BLaER1 (cell line): ENCODE measurements at regions not wholly inside any gene's neighbourhood (a gene's known extent, or its start where the extent isn't known, plus 50 kb on each side); places are given as distances from the start of the nearest gene placed in this dataset.

ENCODE experiments used
- H3K27ac ChIP-seq: shearing (Covaris generic); formaldehyde crosslinking; 2 replicates; pipeline ENCODE4 v1.8.1; 2022
- H3K27me3 ChIP-seq: shearing (Covaris generic); formaldehyde crosslinking; 2 replicates; pipeline ENCODE4 v1.8.1; 2022
- H3K36me3 ChIP-seq: shearing (Covaris generic); formaldehyde crosslinking; 2 replicates; pipeline ENCODE4 v1.8.1; 2022
- H3K4me1 ChIP-seq: shearing (Covaris generic); formaldehyde crosslinking; 2 replicates; pipeline ENCODE4 v1.8.1; 2022
- H3K4me2 ChIP-seq: shearing (Covaris generic); formaldehyde crosslinking; 2 replicates; pipeline ENCODE4 v1.8.1; 2022
- H3K4me3 ChIP-seq: shearing (Covaris generic); formaldehyde crosslinking; 2 replicates; pipeline ENCODE4 v1.8.1; 2022
- H3K9ac ChIP-seq: shearing (Covaris generic); formaldehyde crosslinking; 2 replicates; pipeline ENCODE4 v1.8.1; 2022
- H3K9me3 ChIP-seq: shearing (Covaris generic); formaldehyde crosslinking; 2 replicates; pipeline ENCODE4 v1.8.1; 2022
- H4K20me1 ChIP-seq: shearing (Covaris generic); formaldehyde crosslinking; 2 replicates; pipeline ENCODE4 v1.8.1; 2022
- Cebpa-rat ChIP-seq: shearing (Covaris generic); IDR thresholded peaks from 2 replicates; pipeline ENCODE4 v1.8.1; 2022

DNA sequence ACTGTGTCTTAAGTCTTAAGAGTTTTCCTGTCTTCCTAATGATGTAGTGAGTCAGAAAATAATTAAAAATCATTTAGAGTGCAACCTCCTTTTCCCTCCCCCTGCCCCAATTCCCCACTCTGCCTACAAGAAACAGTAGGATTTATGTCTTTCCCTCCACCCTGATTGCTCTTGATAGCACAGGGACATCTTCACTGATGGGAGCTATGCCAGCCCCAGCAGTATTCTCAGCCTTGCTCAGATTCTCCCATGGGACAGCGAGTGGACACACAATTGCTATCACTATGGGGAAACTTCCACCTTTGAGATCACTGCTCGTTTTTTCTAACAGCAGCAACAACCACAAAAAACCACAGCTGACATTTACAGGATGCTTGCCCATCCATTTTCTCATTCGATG, 216.6 kb upstream of the PLXNA2 start:
- TF ChIP-seq Cebpa-rat, result no peak
- Histone ChIP-seq H3K9ac (no peak overlapping the region), H3K27ac (no peak overlapping the region), H3K27me3 (no peaks in the 10 kb centered on the region), H3K4me1 (no peaks in the 10 kb centered on the region), H4K20me1 (no peaks in the 10 kb centered on the region), H3K36me3 (no peaks in the 10 kb centered on the region), H3K9me3 (no peaks in the 10 kb centered on the region), H3K4me3 (no peak overlapping the region), H3K4me2 (no peak overlapping the region)

DNA sequence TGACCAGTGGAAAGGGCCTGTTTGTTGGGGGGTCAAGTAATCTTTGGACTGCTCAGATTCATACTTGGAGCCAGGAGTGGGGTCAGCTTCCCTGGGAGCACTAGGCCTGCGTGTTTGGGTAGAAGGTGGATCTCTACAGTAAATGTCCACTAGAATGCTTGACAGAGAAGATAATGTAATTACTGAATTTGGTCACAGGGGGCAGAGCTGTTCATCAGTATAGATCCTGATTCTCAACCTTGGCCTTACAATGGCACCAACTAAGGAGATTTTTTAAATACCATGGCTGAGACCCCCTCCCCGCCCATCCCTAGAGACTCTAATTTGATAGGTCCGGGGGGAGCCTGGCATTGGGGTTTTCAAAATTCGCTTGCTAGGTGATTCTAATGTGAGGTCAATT, 217.5 kb upstream of the PLXNA2 start:
- no peak overlapping the region for H3K4me3 ChIP-seq
- no peaks in the 10 kb centered on the region for H3K9me3 ChIP-seq
- no peaks in the 10 kb centered on the region for H4K20me1 ChIP-seq
- H3K4me2 ChIP-seq, result no peak overlapping the region
- H3K36me3 ChIP-seq, result no peaks in the 10 kb centered on the region
- H3K9ac ChIP-seq, result no peak overlapping the region
- no peak for TF ChIP-seq Cebpa-rat
- H3K27ac ChIP-seq, result no peak overlapping the region
- H3K4me1 ChIP-seq, result no peaks in the 10 kb centered on the region
- H3K27me3 ChIP-seq, result no peaks in the 10 kb centered on the region

DNA sequence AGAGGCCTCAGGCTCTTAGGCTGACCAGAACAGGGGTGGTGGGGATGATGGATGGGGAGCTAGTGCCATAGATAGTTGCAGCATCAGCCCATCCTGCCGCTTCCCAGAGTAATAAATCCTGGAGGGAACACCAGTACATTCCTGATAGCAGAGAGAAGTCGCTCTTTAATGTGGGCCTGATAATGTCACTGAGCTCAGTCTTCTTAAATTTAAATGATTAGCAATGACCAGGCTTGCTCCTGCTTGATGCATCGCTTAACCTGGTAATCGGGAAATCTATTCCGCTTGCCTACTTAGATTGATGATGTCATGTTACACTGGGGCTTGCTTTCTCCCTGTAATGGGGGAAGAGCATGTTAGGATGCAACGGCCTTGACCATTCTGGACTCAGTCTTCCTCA, 218.6 kb upstream of the PLXNA2 start:
- no peaks in the 10 kb centered on the region for H3K9me3 ChIP-seq
- no peak overlapping the region for H3K4me2 ChIP-seq
- no peaks in the 10 kb centered on the region for H3K27me3 ChIP-seq
- H3K36me3 ChIP-seq, result no peaks in the 10 kb centered on the region
- no peak overlapping the region for H3K27ac ChIP-seq
- TF ChIP-seq Cebpa-rat, result no peak
- H3K9ac ChIP-seq, result no peak overlapping the region
- no peaks in the 10 kb centered on the region for H3K4me1 ChIP-seq
- no peak overlapping the region for H3K4me3 ChIP-seq
- H4K20me1 ChIP-seq, result no peaks in the 10 kb centered on the region

DNA sequence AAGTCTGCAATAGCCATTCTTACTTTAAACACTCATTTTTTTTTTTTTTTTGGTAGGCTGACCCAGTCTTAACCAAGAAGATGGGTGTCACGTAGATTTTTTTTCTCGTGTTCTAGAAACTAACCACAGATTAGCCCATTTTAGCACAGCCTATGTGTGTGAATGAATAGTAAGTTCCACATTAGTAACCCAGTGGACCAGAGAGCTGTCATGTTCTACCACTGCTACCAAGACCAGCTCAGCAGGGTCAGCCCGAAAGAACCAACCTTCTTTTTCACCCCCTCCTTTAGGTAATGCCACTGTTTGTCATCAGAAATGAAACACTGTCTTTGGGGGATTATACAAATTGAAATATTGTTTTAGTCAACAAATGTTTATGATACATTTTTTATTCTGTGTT, 221.1 kb upstream of the PLXNA2 start:
- no peaks in the 10 kb centered on the region for H3K4me1 ChIP-seq
- no peak overlapping the region for H3K27ac ChIP-seq
- TF ChIP-seq Cebpa-rat, result no peak
- H4K20me1 ChIP-seq, result no peaks in the 10 kb centered on the region
- no peaks in the 10 kb centered on the region for H3K27me3 ChIP-seq
- H3K9ac ChIP-seq, result no peak overlapping the region
- H3K36me3 ChIP-seq, result no peaks in the 10 kb centered on the region
- no peak overlapping the region for H3K4me3 ChIP-seq
- H3K9me3 ChIP-seq, result no peaks in the 10 kb centered on the region
- no peak overlapping the region for H3K4me2 ChIP-seq

DNA sequence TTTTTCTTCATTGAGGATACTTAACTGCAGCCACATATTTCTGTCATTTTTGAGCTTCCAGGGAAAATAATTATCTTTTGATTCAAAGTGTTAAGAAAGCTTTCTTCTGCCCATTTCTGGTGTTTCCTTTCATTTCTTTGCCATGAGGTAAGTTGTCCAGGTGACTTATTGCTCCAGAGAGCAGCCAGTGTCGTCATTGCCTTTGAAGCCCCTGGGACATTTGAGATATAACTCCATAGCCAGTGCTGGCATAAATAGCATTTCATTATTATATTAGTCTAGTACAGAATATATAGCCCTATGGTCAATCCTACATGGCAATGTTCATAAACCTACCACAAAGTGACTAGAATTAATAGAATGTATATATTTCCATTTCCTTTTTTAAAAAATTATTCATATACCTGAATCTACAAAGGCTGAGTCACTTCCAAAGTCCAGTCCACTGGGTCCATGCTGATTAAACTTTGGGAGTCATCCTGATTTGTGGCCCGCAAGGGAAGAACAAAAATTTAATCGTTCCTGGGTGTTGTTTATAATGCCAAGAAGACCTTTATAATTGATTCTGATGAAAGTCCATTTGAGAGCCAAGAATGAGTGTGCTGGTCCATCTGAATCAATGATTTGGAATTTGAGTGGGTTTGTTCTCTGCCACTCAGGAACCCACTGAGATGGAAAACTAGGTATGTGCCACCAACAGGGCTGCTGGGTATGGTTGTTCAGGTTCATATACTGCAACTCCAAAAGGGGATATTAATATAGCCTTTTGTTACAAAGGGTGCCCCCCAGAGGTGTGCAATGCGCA, 221.8 kb upstream of the PLXNA2 start:
- TF ChIP-seq Cebpa-rat, result no peak
- Histone ChIP-seq H3K4me2 (no peak overlapping the region), H4K20me1 (no peaks in the 10 kb centered on the region), H3K27ac (no peak overlapping the region), H3K36me3 (no peaks in the 10 kb centered on the region), H3K27me3 (no peaks in the 10 kb centered on the region), H3K4me1 (no peaks in the 10 kb centered on the region), H3K9ac (no peak overlapping the region), H3K9me3 (no peaks in the 10 kb centered on the region), H3K4me3 (no peak overlapping the region)

DNA sequence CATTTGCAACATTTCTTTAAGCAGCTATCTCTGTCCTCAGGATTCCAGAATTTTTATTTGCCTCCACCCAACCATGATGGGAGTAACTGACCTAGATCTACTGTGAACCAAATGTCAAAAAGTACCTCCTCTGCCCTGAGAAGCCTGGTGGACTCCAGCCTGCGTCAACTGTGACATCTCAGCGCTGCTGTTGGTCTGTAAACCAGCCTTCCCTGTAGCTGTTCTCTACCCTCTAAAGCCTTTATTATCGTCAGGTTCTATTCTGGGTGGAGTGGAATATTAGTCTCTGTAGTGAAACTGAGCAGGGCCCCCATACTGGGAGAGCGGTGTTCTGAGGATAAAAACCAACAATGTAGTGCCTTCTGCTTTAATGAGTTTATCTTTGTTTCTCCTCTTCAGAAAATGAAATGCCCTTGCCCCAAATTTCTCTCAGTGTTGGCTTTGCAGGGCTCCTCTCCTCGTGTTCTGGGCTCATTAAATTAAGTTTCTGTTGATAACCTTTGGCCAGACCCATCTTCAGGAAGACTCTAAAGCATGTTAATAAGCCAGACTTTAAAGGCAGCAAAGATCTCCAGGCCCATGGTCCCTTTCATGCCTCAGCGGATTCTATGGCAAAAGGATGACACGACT, 223.1 kb upstream of the PLXNA2 start:
- Histone ChIP-seq H3K36me3 (no peaks in the 10 kb centered on the region), H3K4me3 (no peak overlapping the region), H3K27ac (no peak overlapping the region), H3K9ac (no peak overlapping the region), H4K20me1 (no peaks in the 10 kb centered on the region), H3K4me2 (no peak overlapping the region), H3K4me1 (no peaks in the 10 kb centered on the region), H3K9me3 (no peaks in the 10 kb centered on the region), H3K27me3 (no peaks in the 10 kb centered on the region)
- no peak for TF ChIP-seq Cebpa-rat

DNA sequence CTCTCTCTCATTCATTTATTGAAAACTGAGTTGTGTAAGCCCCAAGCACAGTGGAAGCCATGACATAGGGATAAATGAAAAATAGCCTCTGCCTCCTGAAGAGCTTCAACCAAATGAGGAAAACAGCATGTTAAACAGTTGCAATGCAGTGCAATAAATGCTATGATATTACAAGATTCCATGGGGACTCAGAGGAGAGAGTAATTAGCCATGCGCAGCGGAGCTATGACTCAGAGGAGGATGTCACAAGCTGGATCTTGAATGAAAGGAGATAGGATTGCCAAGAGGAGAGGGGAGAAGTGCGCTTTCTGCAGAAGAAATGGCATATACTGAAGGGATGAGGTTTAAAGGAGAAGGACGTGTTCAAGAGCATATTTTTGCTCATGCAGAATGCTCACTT, 231.3 kb upstream of the PLXNA2 start:
- no peak overlapping the region for H3K4me3 ChIP-seq
- no peaks in the 10 kb centered on the region for H3K9me3 ChIP-seq
- H4K20me1 ChIP-seq, result no peaks in the 10 kb centered on the region
- no peaks in the 10 kb centered on the region for H3K36me3 ChIP-seq
- H3K27me3 ChIP-seq, result no peaks in the 10 kb centered on the region
- TF ChIP-seq Cebpa-rat, result no peak
- no peaks in the 10 kb centered on the region for H3K4me1 ChIP-seq
- no peak overlapping the region for H3K4me2 ChIP-seq
- H3K9ac ChIP-seq, result no peak overlapping the region
- H3K27ac ChIP-seq, result no peak overlapping the region

DNA sequence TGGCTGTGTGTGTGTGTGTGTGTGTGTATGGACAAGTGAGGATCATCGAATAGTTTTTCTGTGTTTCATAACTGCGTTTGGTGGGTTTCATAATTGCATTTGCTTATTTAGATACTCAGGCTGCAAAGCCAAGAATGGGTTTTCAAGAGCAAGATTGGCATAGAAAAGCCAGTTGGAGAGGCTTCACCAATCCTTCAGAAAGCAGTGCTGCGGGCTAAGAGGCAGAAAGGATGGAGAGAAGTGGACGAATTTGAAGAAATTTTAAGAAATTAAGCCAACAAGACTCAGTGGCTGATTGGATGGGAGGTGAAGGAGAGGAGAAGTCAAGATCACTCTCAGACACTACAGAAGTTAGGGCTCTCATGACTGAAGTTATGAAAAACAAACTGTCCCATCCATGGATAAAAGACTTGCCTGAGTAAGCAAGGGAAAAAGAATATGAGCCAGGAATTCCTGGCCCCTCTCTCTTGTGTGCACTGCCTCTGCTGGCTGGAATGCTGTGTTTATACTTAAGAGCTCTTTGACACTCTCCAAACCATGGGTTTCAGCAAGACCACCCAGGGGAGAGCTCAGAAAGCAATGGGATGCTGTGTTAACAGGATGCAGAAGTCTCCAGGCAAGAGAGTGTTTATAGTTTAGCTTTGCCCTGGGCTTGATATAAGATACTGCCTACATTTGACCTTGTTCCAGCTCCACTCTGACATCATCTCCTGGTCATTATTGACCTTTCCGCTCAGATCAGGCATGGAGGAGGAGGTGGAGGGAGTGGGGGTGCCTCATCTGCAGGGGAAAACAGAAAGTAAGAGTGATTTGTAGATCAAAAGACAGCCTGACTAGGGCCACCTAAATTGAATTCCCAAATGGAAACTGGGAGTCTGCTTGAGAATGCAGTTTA, 232.0 kb upstream of the PLXNA2 start:
- no peaks in the 10 kb centered on the region for H3K9me3 ChIP-seq
- no peaks in the 10 kb centered on the region for H3K27me3 ChIP-seq
- H3K4me3 ChIP-seq, result no peak overlapping the region
- no peaks in the 10 kb centered on the region for H3K36me3 ChIP-seq
- no peak for TF ChIP-seq Cebpa-rat
- no peaks in the 10 kb centered on the region for H3K4me1 ChIP-seq
- no peak overlapping the region for H3K4me2 ChIP-seq
- no peak overlapping the region for H3K27ac ChIP-seq
- H4K20me1 ChIP-seq, result no peaks in the 10 kb centered on the region
- no peak overlapping the region for H3K9ac ChIP-seq

DNA sequence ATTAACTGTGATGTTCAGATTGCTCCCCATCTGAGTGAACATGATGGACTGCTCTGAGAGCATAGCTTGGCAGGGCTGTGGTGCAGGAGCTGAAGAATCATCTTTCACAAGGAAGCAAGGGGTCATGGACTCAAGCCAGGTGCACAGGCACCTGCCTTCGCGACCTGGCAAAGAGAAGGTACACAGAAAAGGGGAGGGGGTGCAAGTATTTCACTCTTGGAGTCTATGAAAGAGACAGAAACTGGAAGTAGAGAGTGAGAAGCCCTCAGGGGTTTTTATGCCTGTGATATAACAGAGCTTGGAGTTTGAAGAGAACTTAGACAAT, 232.6 kb upstream of the PLXNA2 start:
- Histone ChIP-seq H3K4me3 (no peak overlapping the region), H3K4me1 (no peaks in the 10 kb centered on the region), H3K36me3 (no peaks in the 10 kb centered on the region), H3K9me3 (no peaks in the 10 kb centered on the region), H3K27ac (no peak overlapping the region), H3K9ac (no peak overlapping the region), H4K20me1 (no peaks in the 10 kb centered on the region), H3K4me2 (no peak overlapping the region), H3K27me3 (no peaks in the 10 kb centered on the region)
- TF ChIP-seq Cebpa-rat, result no peak

DNA sequence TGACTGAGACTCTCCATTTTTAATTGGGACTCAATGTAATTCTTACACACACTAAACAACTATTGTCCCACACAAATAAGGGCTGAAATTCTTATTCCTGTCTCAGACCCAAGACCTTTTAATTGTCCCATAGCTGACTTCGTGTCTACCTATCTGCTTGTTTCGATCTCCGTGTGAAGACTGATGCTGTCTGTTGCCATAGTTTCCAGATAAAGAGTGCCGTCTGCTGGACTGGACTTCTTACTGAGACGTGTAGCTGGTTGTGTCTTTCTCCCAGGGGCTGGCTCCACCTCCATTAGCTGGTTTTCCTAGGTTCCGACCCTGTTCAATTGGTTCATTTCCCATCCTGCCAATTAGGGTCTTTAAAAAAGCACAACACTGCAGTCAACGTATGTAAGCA, 235.3 kb upstream of the PLXNA2 start:
- Histone ChIP-seq H3K36me3 (no peaks in the 10 kb centered on the region), H3K27ac (no peak overlapping the region), H3K9me3 (no peaks in the 10 kb centered on the region), H3K4me3 (no peak overlapping the region), H4K20me1 (no peaks in the 10 kb centered on the region), H3K9ac (no peak overlapping the region), H3K4me1 (no peaks in the 10 kb centered on the region), H3K4me2 (no peak overlapping the region), H3K27me3 (no peaks in the 10 kb centered on the region)
- TF ChIP-seq Cebpa-rat, result no peak
